ENCODE measurements at regions not wholly inside any gene's neighbourhood (a gene's known extent, or its start where the extent isn't known, plus 50 kb on each side); places are given as distances from the start of the nearest gene placed in this dataset.

- TF ChIP-seq, protein P1, sequence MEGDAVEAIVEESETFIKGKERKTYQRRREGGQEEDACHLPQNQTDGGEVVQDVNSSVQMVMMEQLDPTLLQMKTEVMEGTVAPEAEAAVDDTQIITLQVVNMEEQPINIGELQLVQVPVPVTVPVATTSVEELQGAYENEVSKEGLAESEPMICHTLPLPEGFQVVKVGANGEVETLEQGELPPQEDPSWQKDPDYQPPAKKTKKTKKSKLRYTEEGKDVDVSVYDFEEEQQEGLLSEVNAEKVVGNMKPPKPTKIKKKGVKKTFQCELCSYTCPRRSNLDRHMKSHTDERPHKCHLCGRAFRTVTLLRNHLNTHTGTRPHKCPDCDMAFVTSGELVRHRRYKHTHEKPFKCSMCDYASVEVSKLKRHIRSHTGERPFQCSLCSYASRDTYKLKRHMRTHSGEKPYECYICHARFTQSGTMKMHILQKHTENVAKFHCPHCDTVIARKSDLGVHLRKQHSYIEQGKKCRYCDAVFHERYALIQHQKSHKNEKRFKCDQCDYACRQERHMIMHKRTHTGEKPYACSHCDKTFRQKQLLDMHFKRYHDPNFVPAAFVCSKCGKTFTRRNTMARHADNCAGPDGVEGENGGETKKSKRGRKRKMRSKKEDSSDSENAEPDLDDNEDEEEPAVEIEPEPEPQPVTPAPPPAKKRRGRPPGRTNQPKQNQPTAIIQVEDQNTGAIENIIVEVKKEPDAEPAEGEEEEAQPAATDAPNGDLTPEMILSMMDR (optimal IDR thresholded peaks at IDR 0.05 in 1 of 3, IDR thresholded peaks at IDR 0.05 in 1 of 3, conservative IDR thresholded peaks at IDR 0.05 in 1 of 3; ENCODE audit: extremely low read depth in 1 of 3, insufficient read depth in 2 of 3, low read length in 3 of 3): no peak
- TF ChIP-seq EZH2 (IDR thresholded peaks at IDR 0.05; ENCODE audit: low read length): no peak
Observed at GRCh38 chr12:131599190-131600159, 111.4 kb upstream of the SFSWAP start.

Data from keratinocyte (primary cell).